ENCODE measurements at regions not wholly inside any gene's neighbourhood (a gene's known extent, or its start where the extent isn't known, plus 50 kb on each side); places are given as distances from the start of the nearest gene placed in this dataset.

GRCh38 chr5:30112867-30113266 lies 1080.6 kb upstream of the CDH6 start:
- no peaks in the 10 kb centered on the region for H3K9me3 ChIP-seq

GRCh38 chr5:30108051-30108450 lies 1085.4 kb upstream of the CDH6 start:
- H3K4me3 ChIP-seq = no peak overlapping the region

More at GRCh38 chr5:30112867-30113266, 1080.6 kb upstream of the CDH6 start:
- no peaks in the 10 kb centered on the region for H3K4me1 ChIP-seq
- H3K4me3 ChIP-seq = no peak overlapping the region
- TF ChIP-seq POLR2A (IDR thresholded peaks at IDR 0.05) = no peak
- no peaks in the 10 kb centered on the region for H3K27me3 ChIP-seq
- H3K36me3 ChIP-seq = no peaks in the 10 kb centered on the region
- H3K27ac ChIP-seq = no peak overlapping the region
- intact Hi-C loops (cut with DNase I) = no loop called here
- DNase-seq (ENCODE audit: extremely low spot score in 2 of 2) = no peak

GRCh38 chr5:30106596-30106995 lies 1086.9 kb upstream of the CDH6 start:
- no peaks in the 10 kb centered on the region for H3K4me1 ChIP-seq
- intact Hi-C loops (cut with DNase I) = no loop called here
- no peak overlapping the region for H3K27ac ChIP-seq
- TF ChIP-seq POLR2A (IDR thresholded peaks at IDR 0.05) (no peak), CTCF (IDR thresholded peaks at IDR 0.05) (no peak), POLR2AphosphoS5 (IDR thresholded peaks at IDR 0.05; ENCODE audit: insufficient read depth in 1 of 2, low read depth in 1 of 2) (no peak)
- no peak for DNase-seq (ENCODE audit: extremely low spot score in 2 of 2)
- H3K4me3 ChIP-seq = no peak overlapping the region
- no peaks in the 10 kb centered on the region for H3K9me3 ChIP-seq
- no peaks in the 10 kb centered on the region for H3K27me3 ChIP-seq
- H3K36me3 ChIP-seq = no peaks in the 10 kb centered on the region

More at GRCh38 chr5:30108051-30108450, 1085.4 kb upstream of the CDH6 start:
- intact Hi-C loops (cut with DNase I) = no loop called here
- no peak for TF ChIP-seq POLR2AphosphoS5 (IDR thresholded peaks at IDR 0.05; ENCODE audit: insufficient read depth in 1 of 2, low read depth in 1 of 2)
- TF ChIP-seq CTCF (IDR thresholded peaks at IDR 0.05) = no peak
- no peak for TF ChIP-seq POLR2A (IDR thresholded peaks at IDR 0.05)
- Histone ChIP-seq H3K36me3 (no peaks in the 10 kb centered on the region), H3K27me3 (no peaks in the 10 kb centered on the region), H3K27ac (no peak overlapping the region), H3K4me1 (no peaks in the 10 kb centered on the region), H3K9me3 (no peaks in the 10 kb centered on the region)
- DNase-seq (ENCODE audit: extremely low spot score in 2 of 2) = no peak

GRCh38 chr5:30104872-30105596 lies 1088.5 kb upstream of the CDH6 start:
- no peaks in the 10 kb centered on the region for H3K9me3 ChIP-seq
- no peaks in the 10 kb centered on the region for H3K36me3 ChIP-seq
- DNase-seq (ENCODE audit: extremely low spot score in 2 of 2) = no peak
- H3K4me1 ChIP-seq = no peaks in the 10 kb centered on the region
- H3K4me3 ChIP-seq = no peak overlapping the region
- H3K27ac ChIP-seq = no peak overlapping the region
- intact Hi-C loops (cut with DNase I) = no loop called here
- H3K27me3 ChIP-seq = no peaks in the 10 kb centered on the region
- TF ChIP-seq POLR2A (IDR thresholded peaks at IDR 0.05) (no peak), POLR2AphosphoS5 (IDR thresholded peaks at IDR 0.05; ENCODE audit: insufficient read depth in 1 of 2, low read depth in 1 of 2) (no peak), CTCF (IDR thresholded peaks at IDR 0.05) (no peak)

- no peak for TF ChIP-seq POLR2A (IDR thresholded peaks at IDR 0.05)
- TF ChIP-seq CTCF (IDR thresholded peaks at IDR 0.05) = no peak
- TF ChIP-seq POLR2AphosphoS5 (IDR thresholded peaks at IDR 0.05; ENCODE audit: insufficient read depth in 1 of 2, low read depth in 1 of 2) = no peak
- no peaks in the 10 kb centered on the region for H3K9me3 ChIP-seq
- DNase-seq (ENCODE audit: extremely low spot score in 2 of 2) = no peak
- H3K27me3 ChIP-seq = no peaks in the 10 kb centered on the region
- H3K4me1 ChIP-seq = no peaks in the 10 kb centered on the region
- intact Hi-C loops (cut with DNase I) = no loop called here
- H3K36me3 ChIP-seq = no peaks in the 10 kb centered on the region
- H3K4me3 ChIP-seq = no peak overlapping the region
- no peak overlapping the region for H3K27ac ChIP-seq
These were observed 1089.9 kb upstream of the CDH6 start for GRCh38 chr5:30103452-30104202.
